ENCODE measurements at regions not wholly inside any gene's neighbourhood (a gene's known extent, or its start where the extent isn't known, plus 50 kb on each side); places are given as distances from the start of the nearest gene placed in this dataset.

- H3K27me3 ChIP-seq (ENCODE audit: insufficient read depth, low read length, poor library complexity, severe bottlenecking): no peaks in the 10 kb centered on the region
- no peaks in the 10 kb centered on the region for H3K9me2 ChIP-seq (replicated peaks; ENCODE audit: low read depth, low read length)
- no peak overlapping the region for H3K4me3 ChIP-seq (ENCODE audit: low read length, poor library complexity, severe bottlenecking)
- no peaks in the 10 kb centered on the region for H3K9me3 ChIP-seq (ENCODE audit: insufficient read depth, low read depth, low read length)
- TF ChIP-seq, protein P1, sequence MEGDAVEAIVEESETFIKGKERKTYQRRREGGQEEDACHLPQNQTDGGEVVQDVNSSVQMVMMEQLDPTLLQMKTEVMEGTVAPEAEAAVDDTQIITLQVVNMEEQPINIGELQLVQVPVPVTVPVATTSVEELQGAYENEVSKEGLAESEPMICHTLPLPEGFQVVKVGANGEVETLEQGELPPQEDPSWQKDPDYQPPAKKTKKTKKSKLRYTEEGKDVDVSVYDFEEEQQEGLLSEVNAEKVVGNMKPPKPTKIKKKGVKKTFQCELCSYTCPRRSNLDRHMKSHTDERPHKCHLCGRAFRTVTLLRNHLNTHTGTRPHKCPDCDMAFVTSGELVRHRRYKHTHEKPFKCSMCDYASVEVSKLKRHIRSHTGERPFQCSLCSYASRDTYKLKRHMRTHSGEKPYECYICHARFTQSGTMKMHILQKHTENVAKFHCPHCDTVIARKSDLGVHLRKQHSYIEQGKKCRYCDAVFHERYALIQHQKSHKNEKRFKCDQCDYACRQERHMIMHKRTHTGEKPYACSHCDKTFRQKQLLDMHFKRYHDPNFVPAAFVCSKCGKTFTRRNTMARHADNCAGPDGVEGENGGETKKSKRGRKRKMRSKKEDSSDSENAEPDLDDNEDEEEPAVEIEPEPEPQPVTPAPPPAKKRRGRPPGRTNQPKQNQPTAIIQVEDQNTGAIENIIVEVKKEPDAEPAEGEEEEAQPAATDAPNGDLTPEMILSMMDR (conservative IDR thresholded peaks at IDR 0.05; ENCODE audit: low read length): no peak
- no peak for TF ChIP-seq EZH2phosphoT487 (IDR thresholded peaks at IDR 0.05; ENCODE audit: borderline replicate concordance)
- H2AFZ ChIP-seq (ENCODE audit: low read length): no peak overlapping the region
- no peak overlapping the region for H3K4me2 ChIP-seq (ENCODE audit: low read depth, low read length, poor library complexity, severe bottlenecking)
- H3K36me3 ChIP-seq (ENCODE audit: insufficient read depth, low read length): no peaks in the 10 kb centered on the region
- H4K20me1 ChIP-seq (ENCODE audit: insufficient read depth, low read length, poor library complexity, severe bottlenecking): no peaks in the 10 kb centered on the region
- H3K79me2 ChIP-seq (ENCODE audit: insufficient read depth, low read length): no peaks in the 10 kb centered on the region
- no peak overlapping the region for H3K9ac ChIP-seq (ENCODE audit: low read depth, low read length, poor library complexity, severe bottlenecking)
- no peaks in the 10 kb centered on the region for H3F3A ChIP-seq (ENCODE audit: low read depth)
- no peaks in the 10 kb centered on the region for H3K4me1 ChIP-seq (ENCODE audit: insufficient read depth, low read length, poor library complexity, severe bottlenecking)
Measured at GRCh38 chr9:80070071-80070742, 498.4 kb downstream of the TLE4 start.

GRCh38 chr9:80066931-80067330 is 495.2 kb downstream of the TLE4 start:
- Histone ChIP-seq H3K9me2 (replicated peaks; ENCODE audit: low read depth, low read length) (no peaks in the 10 kb centered on the region), H3K9me3 (ENCODE audit: insufficient read depth, low read depth, low read length) (no peaks in the 10 kb centered on the region), H3K4me1 (ENCODE audit: insufficient read depth, low read length, poor library complexity, severe bottlenecking) (no peaks in the 10 kb centered on the region), H3K79me2 (ENCODE audit: insufficient read depth, low read length) (no peaks in the 10 kb centered on the region), H3K27me3 (ENCODE audit: insufficient read depth, low read length, poor library complexity, severe bottlenecking) (no peaks in the 10 kb centered on the region), H3K9ac (ENCODE audit: low read depth, low read length, poor library complexity, severe bottlenecking) (no peak overlapping the region), H3F3A (ENCODE audit: low read depth) (no peaks in the 10 kb centered on the region), H3K36me3 (ENCODE audit: insufficient read depth, low read length) (no peaks in the 10 kb centered on the region), H4K20me1 (ENCODE audit: insufficient read depth, low read length, poor library complexity, severe bottlenecking) (no peaks in the 10 kb centered on the region), H3K4me3 (ENCODE audit: low read length, poor library complexity, severe bottlenecking) (no peak overlapping the region), H2AFZ (ENCODE audit: low read length) (no peak overlapping the region), H3K4me2 (ENCODE audit: low read depth, low read length, poor library complexity, severe bottlenecking) (no peak overlapping the region)
- no peak for TF ChIP-seq EZH2phosphoT487 (IDR thresholded peaks at IDR 0.05; ENCODE audit: borderline replicate concordance)
- TF ChIP-seq, protein P1 (conservative IDR thresholded peaks at IDR 0.05; ENCODE audit: low read length): no peak

GRCh38 chr9:80062567-80062966 is 490.8 kb downstream of the TLE4 start:
- Histone ChIP-seq H3K36me3 (ENCODE audit: insufficient read depth, low read length) (no peaks in the 10 kb centered on the region), H3K4me1 (ENCODE audit: insufficient read depth, low read length, poor library complexity, severe bottlenecking) (peaks cover 13% of the 10 kb centered on the region), H2AFZ (ENCODE audit: low read length) (no peak overlapping the region), H3K9me3 (ENCODE audit: insufficient read depth, low read depth, low read length) (no peaks in the 10 kb centered on the region), H3K27me3 (ENCODE audit: insufficient read depth, low read length, poor library complexity, severe bottlenecking) (no peaks in the 10 kb centered on the region), H3K9me2 (replicated peaks; ENCODE audit: low read depth, low read length) (no peaks in the 10 kb centered on the region), H4K20me1 (ENCODE audit: insufficient read depth, low read length, poor library complexity, severe bottlenecking) (no peaks in the 10 kb centered on the region), H3K79me2 (ENCODE audit: insufficient read depth, low read length) (no peaks in the 10 kb centered on the region), H3F3A (ENCODE audit: low read depth) (no peaks in the 10 kb centered on the region), H3K4me2 (ENCODE audit: low read depth, low read length, poor library complexity, severe bottlenecking) (no peak overlapping the region), H3K4me3 (ENCODE audit: low read length, poor library complexity, severe bottlenecking) (no peak overlapping the region), H3K9ac (ENCODE audit: low read depth, low read length, poor library complexity, severe bottlenecking) (no peak overlapping the region)
- TF ChIP-seq EZH2phosphoT487 (IDR thresholded peaks at IDR 0.05; ENCODE audit: borderline replicate concordance): no peak
- TF ChIP-seq, protein P1 (conservative IDR thresholded peaks at IDR 0.05; ENCODE audit: low read length): no peak

Data from Loucy (cell line).